Omental fat pad (tissue), 3 donors: ENCODE measurements at regions not wholly inside any gene's neighbourhood (a gene's known extent, or its start where the extent isn't known, plus 50 kb on each side); places are given as distances from the start of the nearest gene placed in this dataset.

Experiments
- ATAC-seq: fragments of 150-250 bp; one replicate; pipeline ENCODE4 v1.9.1; 2016; ENCODE audit warnings: mild to moderate bottlenecking, moderate library complexity; ENCODE audit not compliant: low FRiP score
- DNase-seq: peaks from one replicate; pipeline ENCODE4 v3.0.0-alpha.2; 2019; ENCODE audit warnings: low spot score
- TF ChIP-seq, protein P1 (sequence below), 3 donors: fragments of 450-650 bp; IDR thresholded peaks; one replicate each; pipeline ENCODE4 v1.5.1; 2016 to 2017; ENCODE audit warnings: antibody characterized with exemption in 3 of 3, mild to moderate bottlenecking in 3 of 3, moderate library complexity in 2 of 3

DNA sequence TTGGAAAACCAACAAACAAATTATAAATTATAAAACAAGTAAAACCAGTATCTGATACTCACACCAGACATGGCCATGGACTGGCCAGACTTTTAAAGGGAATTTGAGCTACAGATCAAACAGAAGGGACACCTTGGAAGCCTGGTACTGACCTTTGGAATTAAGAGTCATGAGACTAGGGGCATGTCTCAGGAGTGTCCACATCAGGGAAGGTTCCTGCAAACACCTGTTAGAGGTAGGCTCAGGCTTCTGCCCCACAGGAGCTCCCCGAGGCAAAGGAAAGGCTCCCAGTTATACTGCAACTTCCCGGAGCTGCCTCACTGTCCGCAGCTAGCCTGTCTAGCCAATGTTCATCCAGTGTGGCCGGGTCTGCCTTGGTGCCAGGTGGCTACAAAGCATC is 290.1 kb downstream of the BUD13 start:
- ATAC-seq (no peak), DNase-seq (no peak)
- TF ChIP-seq, protein P1, sequence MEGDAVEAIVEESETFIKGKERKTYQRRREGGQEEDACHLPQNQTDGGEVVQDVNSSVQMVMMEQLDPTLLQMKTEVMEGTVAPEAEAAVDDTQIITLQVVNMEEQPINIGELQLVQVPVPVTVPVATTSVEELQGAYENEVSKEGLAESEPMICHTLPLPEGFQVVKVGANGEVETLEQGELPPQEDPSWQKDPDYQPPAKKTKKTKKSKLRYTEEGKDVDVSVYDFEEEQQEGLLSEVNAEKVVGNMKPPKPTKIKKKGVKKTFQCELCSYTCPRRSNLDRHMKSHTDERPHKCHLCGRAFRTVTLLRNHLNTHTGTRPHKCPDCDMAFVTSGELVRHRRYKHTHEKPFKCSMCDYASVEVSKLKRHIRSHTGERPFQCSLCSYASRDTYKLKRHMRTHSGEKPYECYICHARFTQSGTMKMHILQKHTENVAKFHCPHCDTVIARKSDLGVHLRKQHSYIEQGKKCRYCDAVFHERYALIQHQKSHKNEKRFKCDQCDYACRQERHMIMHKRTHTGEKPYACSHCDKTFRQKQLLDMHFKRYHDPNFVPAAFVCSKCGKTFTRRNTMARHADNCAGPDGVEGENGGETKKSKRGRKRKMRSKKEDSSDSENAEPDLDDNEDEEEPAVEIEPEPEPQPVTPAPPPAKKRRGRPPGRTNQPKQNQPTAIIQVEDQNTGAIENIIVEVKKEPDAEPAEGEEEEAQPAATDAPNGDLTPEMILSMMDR (IDR thresholded peaks at IDR 0.05) = no peak

DNA sequence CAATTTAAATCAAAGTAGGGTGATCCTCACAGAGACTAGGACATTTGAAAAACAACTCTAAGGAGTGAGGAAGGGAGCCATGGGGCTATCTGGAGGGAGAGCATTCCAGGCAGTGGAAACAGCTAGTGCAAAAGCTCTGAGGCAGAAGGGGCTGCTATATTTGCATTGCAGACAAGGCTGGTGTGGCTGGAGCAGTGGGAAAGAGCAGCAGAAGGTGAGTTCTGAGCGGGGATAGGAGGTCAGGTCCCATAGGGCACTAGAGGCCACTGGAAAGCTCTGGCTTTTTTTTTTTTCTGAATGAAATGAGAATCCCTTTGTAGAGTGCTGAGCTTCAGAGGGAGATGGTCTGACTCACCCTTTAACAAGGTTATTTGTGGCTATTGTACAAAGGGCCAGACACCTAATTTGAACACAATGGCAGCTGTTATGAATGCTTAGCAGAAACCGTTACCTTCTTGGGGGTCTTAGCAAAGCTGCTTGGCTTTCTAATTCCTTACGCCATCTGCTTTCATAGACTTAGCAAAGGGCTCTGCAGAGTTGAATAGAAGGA is 291.6 kb downstream of the BUD13 start:
- DNase-seq (no peak), ATAC-seq (no peak)
- TF ChIP-seq, protein P1 (IDR thresholded peaks at IDR 0.05) = no peak

DNA sequence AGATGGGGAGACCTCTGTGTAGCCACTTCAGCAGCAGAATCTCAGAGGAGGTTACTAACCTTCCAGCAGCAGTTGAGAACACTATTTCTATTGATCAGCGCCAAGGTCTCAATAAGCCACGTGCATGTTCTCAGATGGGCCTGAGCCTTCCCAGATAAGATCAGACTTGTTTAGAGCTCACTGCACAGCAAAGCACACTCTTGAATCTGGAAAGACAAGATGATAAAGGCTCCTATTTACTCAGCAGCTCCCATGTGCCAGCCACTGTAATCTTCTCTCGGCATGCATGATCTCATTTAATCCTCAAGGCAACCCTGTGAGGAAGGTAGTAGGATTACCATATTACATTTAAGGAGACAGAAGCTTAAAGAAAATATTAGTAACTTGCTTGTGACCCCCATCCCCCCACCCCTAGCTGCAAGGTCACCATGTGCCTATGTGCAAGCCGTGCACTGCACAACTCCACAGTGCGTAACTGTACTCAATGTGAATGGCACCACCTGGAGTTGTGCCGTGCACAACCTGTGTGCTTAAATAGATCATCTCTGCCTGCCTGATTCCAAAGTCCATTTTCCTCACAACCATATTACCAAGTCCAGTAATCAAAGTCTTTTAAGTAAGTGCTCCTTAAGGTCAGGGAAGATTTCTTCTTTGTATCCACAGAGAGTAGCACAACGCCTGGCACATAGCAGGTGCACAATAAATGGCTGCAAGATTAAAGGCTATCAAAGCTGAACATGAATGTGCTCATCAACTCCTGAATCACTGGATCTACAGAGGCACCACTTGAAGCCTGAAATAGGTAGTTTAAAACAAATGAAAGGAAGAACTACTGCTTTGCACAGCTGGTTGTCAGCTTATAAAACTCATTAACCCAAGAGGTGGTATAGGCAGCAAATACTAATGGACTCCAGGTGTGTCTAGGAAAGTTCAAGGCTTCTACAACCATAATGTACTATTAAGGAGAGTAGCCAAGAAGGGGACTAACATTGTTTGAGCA is 293.8 kb downstream of the BUD13 start:
- TF ChIP-seq, protein P1 (IDR thresholded peaks at IDR 0.05) = no peak
- no peak for ATAC-seq
- no peak for DNase-seq

DNA sequence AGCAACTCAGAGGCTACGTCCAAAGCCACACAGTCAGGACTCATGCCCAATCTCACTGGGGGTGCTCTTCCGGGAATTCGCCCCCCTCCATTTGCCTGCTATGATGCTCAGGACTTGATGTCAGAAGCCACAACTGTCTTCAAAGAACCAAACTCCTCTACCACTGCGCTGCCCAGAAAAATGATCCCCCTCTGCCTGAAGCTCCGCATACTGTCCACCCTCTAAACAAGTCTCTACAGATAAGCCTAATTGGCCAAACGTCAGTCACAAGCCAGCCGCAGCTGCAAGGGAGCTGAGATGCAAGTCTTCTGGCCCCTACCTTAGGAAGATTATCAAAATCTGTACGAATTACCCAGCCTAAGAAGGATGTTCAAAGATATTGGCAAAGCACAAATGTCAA is 294.6 kb downstream of the BUD13 start:
- TF ChIP-seq, protein P1 (IDR thresholded peaks at IDR 0.05) = no peak
- ATAC-seq = no peak
- DNase-seq = no peak

DNA sequence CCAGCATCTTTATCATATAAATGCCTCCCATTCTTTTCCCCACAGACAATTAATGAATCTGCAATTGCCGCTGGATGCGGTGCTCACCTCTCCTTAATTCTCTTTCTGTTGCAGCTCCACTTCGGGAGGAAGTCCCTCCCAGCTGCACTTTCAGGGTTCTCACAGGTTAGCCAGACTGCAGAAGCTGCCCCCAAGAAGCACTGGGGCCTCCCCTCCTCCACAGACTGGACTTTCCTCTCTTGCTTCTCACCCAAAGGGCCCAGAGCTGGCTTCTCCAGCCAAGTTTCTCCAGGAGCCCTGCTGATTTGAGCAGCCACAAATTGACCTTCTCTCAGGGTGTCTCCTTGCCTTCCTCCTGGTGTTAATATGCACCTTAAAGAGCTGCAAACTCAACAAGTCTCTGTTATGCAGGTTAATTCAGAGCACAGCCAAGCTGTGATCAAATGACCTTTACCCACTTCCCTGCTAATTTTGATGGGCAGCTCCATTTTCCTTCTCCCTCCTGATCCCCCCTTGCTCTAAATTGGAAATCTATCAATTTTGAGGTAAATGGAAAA is 298.9 kb downstream of the BUD13 start:
- ATAC-seq = no peak
- DNase-seq = no peak
- TF ChIP-seq, protein P1 (IDR thresholded peaks at IDR 0.05) = no peak

DNA sequence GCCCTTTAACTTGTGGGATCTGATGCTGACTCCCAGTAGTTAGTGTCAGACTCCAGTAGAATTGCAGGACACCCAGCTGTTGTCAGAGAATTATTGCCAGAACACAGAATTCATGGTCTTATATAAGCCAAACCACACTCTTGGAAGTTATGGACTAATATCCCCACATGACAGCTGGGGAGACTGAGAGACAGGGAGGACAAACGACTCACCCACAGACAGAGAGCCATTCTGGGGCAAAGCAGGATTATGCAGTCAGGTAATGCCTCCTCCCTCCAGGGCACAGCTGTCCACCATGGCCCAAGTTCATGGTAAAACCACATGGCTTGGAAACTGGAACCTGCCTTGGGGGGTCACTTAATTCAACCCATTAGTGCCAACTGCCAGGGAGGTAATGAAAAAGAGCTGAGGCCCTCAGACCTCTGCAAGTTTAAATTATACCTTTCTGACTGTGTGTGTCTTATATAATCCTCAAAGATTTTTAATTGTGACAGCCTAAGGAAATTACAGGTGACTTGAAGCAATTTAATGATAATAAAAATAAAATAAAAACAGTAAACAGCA is 299.5 kb downstream of the BUD13 start:
- DNase-seq (no peak), ATAC-seq (no peak)
- TF ChIP-seq, protein P1 (IDR thresholded peaks at IDR 0.05) = no peak
